Tibial nerve (tissue), 4 donors: ENCODE measurements at regions not wholly inside any gene's neighbourhood (a gene's known extent, or its start where the extent isn't known, plus 50 kb on each side); places are given as distances from the start of the nearest gene placed in this dataset.

ENCODE experiments used
- DNase-seq, 2 donors: peaks; one replicate each; pipeline ENCODE4 v3.0.0-alpha.2; 2019; ENCODE audit warnings: low spot score in 2 of 2
- H3K27ac ChIP-seq, 4 donors: fragments of 200-600 bp; sonication (generic) in 3 of 4; one replicate each; pipeline ENCODE4 v1.5.1; 2017 to 2019; ENCODE audit warnings: mild to moderate bottlenecking in 1 of 4
- H3K27me3 ChIP-seq, 2 donors: fragments of 200-600 bp; sonication (generic) in 1 of 2; one replicate each; pipeline versions ENCODE4 v1.5.1 to v1.6.0; 2017 to 2019
- H3K36me3 ChIP-seq, 3 donors: fragments of 200-600 bp; sonication (generic); one replicate each; pipeline ENCODE4 v1.5.1; 2018 to 2019
- H3K4me1 ChIP-seq, 4 donors: fragments of 200-600 bp; sonication (generic) in 3 of 4; one replicate each; pipeline ENCODE4 v1.5.1; 2017 to 2019
- H3K4me3 ChIP-seq, 4 donors: fragments of 200-600 bp; sonication (generic) in 3 of 4; one replicate each; pipeline ENCODE4 v1.5.1; 2017 to 2019; ENCODE audit warnings: mild to moderate bottlenecking in 1 of 4, moderate library complexity in 1 of 4
- H3K9me3 ChIP-seq, 4 donors: fragments of 200-600 bp; sonication (generic) in 3 of 4; one replicate each; pipeline ENCODE4 v1.5.1; 2017 to 2019
- CTCF ChIP-seq, 5 experiments: fragments of 200-600 bp in 3 of 5; fragments of 450-650 bp in 2 of 5; sonication (generic) in 3 of 5; IDR thresholded peaks; one replicate each; pipeline ENCODE4 v1.5.1; 2016 to 2019; ENCODE audit warnings: antibody characterized with exemption in 5 of 5, mild to moderate bottlenecking in 3 of 5, moderate library complexity in 2 of 5
- EP300 ChIP-seq, 2 donors: sonication (generic); formaldehyde crosslinking; IDR thresholded peaks; one replicate each; pipeline ENCODE4 v1.6.1; 2017; ENCODE audit warnings: antibody characterized with exemption in 2 of 2, mild to moderate bottlenecking in 1 of 2
- POLR2A ChIP-seq, 2 donors: fragments of 450-650 bp; IDR thresholded peaks; one replicate each; pipeline ENCODE4 v1.6.1; 2017; ENCODE audit warnings: antibody characterized with exemption in 2 of 2, mild to moderate bottlenecking in 2 of 2, moderate library complexity in 2 of 2
- whole genome bisulfite sequencing, 2 donors: methylation state at CpG; one replicate each; pipeline ENCODE4 v1.1.5; 2018; 5-methylcytosine and 5-hydroxymethylcytosine counted together

GRCh38 chr6:4459032-4459431, 317.2 kb upstream of the CDYL start:
- Histone ChIP-seq H3K27ac (peak overlapping the region in 2 of 4 donors; percentile 73 to 86), H3K4me1 (peaks cover 6 to 28% (median 16%) of the 10 kb centered on the region in 4 donors), H3K27me3 (no peaks in the 10 kb centered on the region), H3K4me3 (no peak overlapping the region), H3K36me3 (no peaks in the 10 kb centered on the region), H3K9me3 (no peaks in the 10 kb centered on the region)
- 66 to 73% methylated on average over 3 of the region's 3 CpGs for WGBS, 2 donors
- peak in 1 of 2 donors; percentile 26 for TF ChIP-seq EP300 (IDR thresholded peaks at IDR 0.05)
- TF ChIP-seq POLR2A (IDR thresholded peaks at IDR 0.05) = no peak
- TF ChIP-seq CTCF (IDR thresholded peaks at IDR 0.05) = no peak
- DNase-seq = no peak

- WGBS, 2 donors = 95 to 97% methylated on average over 1 of the region's 1 CpG
- no peak for DNase-seq
- Histone ChIP-seq H3K4me3 (no peak overlapping the region), H3K9me3 (peaks cover 0 to 11% (median 0%) of the 10 kb centered on the region in 4 donors), H3K27ac (no peak overlapping the region), H3K27me3 (no peaks in the 10 kb centered on the region), H3K36me3 (no peaks in the 10 kb centered on the region), H3K4me1 (no peaks in the 10 kb centered on the region)
- TF ChIP-seq POLR2A (IDR thresholded peaks at IDR 0.05) (no peak), EP300 (IDR thresholded peaks at IDR 0.05) (no peak), CTCF (IDR thresholded peaks at IDR 0.05) (no peak)
These were observed 316.3 kb upstream of the ECI2 start for GRCh38 chr6:4451718-4452117.

- Histone ChIP-seq H3K9me3 (peaks cover 0 to 11% (median 0%) of the 10 kb centered on the region in 4 donors), H3K27ac (no peak overlapping the region), H3K4me1 (no peaks in the 10 kb centered on the region), H3K27me3 (no peaks in the 10 kb centered on the region), H3K36me3 (no peaks in the 10 kb centered on the region), H3K4me3 (no peak overlapping the region)
- 68 to 76% methylated on average over 3 of the region's 3 CpGs for WGBS, 2 donors
- DNase-seq = no peak
- TF ChIP-seq EP300 (IDR thresholded peaks at IDR 0.05) (no peak), CTCF (IDR thresholded peaks at IDR 0.05) (no peak), POLR2A (IDR thresholded peaks at IDR 0.05) (no peak)
These were observed 315.7 kb upstream of the ECI2 start for GRCh38 chr6:4451081-4451480.

GRCh38 chr6:4450237-4450636, 314.9 kb upstream of the ECI2 start:
- Histone ChIP-seq H3K36me3 (no peaks in the 10 kb centered on the region), H3K27me3 (no peaks in the 10 kb centered on the region), H3K9me3 (peaks cover 0 to 11% (median 0%) of the 10 kb centered on the region in 4 donors), H3K4me3 (no peak overlapping the region), H3K4me1 (no peaks in the 10 kb centered on the region), H3K27ac (no peak overlapping the region)
- 88 to 91% methylated on average over 1 of the region's 1 CpG for WGBS, 2 donors
- no peak for DNase-seq
- no peak for TF ChIP-seq EP300 (IDR thresholded peaks at IDR 0.05)
- no peak for TF ChIP-seq POLR2A (IDR thresholded peaks at IDR 0.05)
- no peak for TF ChIP-seq CTCF (IDR thresholded peaks at IDR 0.05)

GRCh38 chr6:4449409-4449808, 314.0 kb upstream of the ECI2 start:
- TF ChIP-seq EP300 (IDR thresholded peaks at IDR 0.05) (no peak), CTCF (IDR thresholded peaks at IDR 0.05) (no peak), POLR2A (IDR thresholded peaks at IDR 0.05) (no peak)
- Histone ChIP-seq H3K4me1 (no peaks in the 10 kb centered on the region), H3K27ac (no peak overlapping the region), H3K36me3 (no peaks in the 10 kb centered on the region), H3K9me3 (peaks cover 0 to 11% (median 0%) of the 10 kb centered on the region in 4 donors), H3K4me3 (no peak overlapping the region), H3K27me3 (no peaks in the 10 kb centered on the region)
- 81 to 91% methylated on average over 1 of the region's 1 CpG for WGBS, 2 donors
- DNase-seq = no peak
